NCI-H2171 (cell line): ENCODE measurements at regions not wholly inside any gene's neighbourhood (a gene's known extent, or its start where the extent isn't known, plus 50 kb on each side); places are given as distances from the start of the nearest gene placed in this dataset.
"Not testable (repeated sequence)": the region's sequence is repeated elsewhere in the genome, so short reads cannot be mapped to it uniquely, and the experiment has no call there.

Experiments
- DNase-seq: peaks from one replicate; lab custom pipeline; 2025; lab: John Stamatoyannopoulos, UW

- no peak for DNase-seq
These were observed 194.4 kb downstream of the CTTN start for GRCh38 chr11:70592641-70593165.

DNA sequence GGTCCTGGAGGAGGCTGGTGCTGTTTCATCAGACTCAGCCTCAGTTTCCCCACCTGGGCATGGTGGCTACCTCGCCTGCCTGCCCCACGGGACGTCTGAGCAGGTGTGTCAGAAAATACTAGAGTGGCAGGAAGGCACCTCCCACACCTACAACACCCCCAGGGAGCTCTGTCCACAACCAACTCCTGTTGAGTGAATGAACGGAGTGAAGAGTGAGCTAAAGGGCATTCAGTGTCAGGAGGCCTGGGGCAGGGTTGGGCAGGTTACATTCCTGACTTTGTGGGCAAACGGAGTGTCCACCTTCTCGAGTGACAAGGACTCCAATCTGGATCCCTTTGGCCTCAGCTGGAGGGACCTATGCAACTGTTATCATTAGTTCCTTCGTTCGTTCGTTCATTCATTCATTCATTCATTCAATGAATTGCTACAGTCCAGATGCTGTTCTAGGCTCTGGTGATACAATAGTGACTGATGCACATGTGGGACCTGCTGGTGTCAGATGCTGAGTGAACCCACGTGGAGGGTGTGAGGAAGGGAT is 195.2 kb downstream of the CTTN start:
- no peak for DNase-seq

DNA sequence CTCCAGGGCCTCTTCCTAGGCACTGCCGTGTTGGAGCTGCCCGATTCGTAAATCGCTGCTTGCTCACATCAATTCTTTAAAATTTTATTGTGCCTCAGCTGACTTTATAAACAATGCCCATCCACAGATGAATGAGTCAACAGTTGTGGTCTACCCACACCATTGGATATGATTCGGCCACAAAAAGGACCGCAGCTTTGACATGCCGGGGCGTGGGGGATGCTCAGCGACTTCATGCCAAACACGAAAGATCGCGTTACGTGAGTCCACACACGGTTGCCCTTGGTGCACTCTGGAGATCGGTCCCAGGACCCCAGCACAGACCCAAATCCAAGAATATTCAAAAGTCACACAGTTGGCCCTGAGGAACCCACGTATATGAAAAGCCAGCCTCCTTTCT is 195.7 kb downstream of the CTTN start:
- no peak for DNase-seq

- DNase-seq: no peak
These were observed 196.3 kb downstream of the CTTN start for GRCh38 chr11:70594606-70595005.

DNA sequence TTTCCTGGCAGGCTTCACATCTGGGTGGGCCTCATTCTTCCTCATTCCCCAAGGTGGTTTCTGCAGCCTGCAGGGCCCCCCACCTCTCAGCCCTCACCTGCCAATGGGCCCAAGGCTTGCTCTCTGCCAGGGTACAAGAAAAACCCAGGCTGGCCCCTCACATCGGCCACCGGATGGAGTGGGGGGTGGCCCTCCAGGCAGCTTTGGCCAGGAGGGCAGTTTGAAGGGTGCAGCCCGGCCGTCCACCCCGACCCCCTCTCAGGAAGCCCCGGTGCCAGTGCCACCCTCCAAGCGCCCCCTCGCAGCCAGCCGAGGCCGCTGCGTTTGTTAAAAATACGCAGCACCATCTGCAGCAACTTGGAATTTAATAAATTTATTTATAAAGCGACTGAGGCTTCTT is 196.7 kb downstream of the CTTN start:
- DNase-seq: no peak

DNA sequence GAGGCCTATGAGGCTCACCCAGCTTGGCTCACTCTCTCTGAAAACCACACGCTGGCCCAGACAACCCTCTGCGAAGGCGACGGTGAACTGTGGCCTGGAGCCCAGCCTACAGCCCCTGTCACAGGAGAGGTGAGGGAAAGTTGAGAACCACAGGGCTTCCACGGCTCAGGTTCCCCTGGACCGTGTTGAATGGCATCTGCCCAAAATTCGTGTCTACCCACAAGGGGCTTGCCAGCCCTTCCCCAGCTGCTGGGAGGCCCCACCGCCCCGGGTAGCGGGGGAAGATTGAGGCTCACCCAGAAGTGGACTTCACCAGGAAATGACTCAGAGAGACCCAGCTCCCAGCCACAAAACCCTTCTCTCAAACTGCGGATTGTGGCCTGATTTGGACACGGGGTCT is 197.1 kb downstream of the CTTN start:
- DNase-seq: no peak

GRCh38 chr11:70596091-70596490 is 197.8 kb downstream of the CTTN start:
- DNase-seq: no peak

DNA sequence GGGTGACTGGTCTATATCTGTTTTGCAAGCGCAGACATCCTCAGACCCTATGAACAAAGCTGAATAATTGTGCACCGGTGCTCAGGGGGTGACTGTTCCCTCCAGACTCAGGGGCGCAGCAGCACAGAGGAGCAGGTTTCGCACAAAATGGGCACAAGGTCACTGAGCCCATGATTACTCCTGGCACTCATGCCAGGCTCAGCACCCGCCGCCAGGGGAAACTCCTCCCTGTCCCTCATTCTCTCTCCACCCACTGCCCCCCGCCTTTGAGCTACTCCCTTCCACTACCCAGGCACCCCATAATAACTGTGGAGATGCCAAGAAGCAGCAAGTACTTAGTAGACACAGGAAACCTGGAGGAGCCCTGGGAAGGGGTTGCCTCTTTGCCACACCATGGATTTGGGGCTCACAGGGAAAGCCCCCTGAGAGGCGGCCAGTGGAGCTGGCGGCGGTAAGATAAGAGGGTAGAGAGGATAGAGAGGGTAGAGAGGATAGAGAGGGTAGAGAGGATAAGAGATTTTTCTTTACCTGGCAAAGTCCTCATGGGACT is 198.8 kb downstream of the CTTN start:
- DNase-seq: no peak

GRCh38 chr11:70597751-70598625 is 199.7 kb downstream of the CTTN start:
- no peak for DNase-seq

GRCh38 chr11:70600911-70601415 is 202.6 kb downstream of the CTTN start:
- not testable (repeated sequence) for DNase-seq

GRCh38 chr11:70601861-70602538 is 203.7 kb downstream of the CTTN start:
- DNase-seq: peak; percentile 26

GRCh38 chr11:70603114-70603755 is 204.9 kb downstream of the CTTN start:
- no peak for DNase-seq

GRCh38 chr11:70603756-70604211 is 205.5 kb downstream of the CTTN start:
- DNase-seq: peak; percentile 31

GRCh38 chr11:70604221-70604620 is 205.9 kb downstream of the CTTN start:
- DNase-seq: no peak

- DNase-seq: no peak
These were observed 206.5 kb downstream of the CTTN start for GRCh38 chr11:70604630-70605467.

DNA sequence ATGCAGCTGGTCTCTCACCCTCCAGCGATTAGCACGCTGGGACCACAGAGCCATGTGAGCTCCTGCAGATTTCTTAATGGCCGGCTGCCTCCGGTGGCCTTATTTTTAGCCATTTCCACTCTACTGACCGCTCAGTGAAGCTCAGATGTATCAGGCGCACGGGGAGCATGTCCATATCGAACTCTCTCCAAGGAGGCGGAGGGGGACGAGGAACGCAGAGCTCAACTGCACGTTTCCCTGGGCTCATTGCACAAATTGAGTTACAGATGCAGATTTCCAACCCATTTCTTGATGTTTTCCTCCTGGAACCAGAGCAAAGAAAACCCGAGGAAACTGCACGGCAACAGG is 207.1 kb downstream of the CTTN start:
- no peak for DNase-seq

GRCh38 chr11:70605846-70606245 is 207.5 kb downstream of the CTTN start:
- DNase-seq: no peak

- no peak for DNase-seq
These were observed 208.1 kb downstream of the CTTN start for GRCh38 chr11:70606248-70606950.

DNA sequence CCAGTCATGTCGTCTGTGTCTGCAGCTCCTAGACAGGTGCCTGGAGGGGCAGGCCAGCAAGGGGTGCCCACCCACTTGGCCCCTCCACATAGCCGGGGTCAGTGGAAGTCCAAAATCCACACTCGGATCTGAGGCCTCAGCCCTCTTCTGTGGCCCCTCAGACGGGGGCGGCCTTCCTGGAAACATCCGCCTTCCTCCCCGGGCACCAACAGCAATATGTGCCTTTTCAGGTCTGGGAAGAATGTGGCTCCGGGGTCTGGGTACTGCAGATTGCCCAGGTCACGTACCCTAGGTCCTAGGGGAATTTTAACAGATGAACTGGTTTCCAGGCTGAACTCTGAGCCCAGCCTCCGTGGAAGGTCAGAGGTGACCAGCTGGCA is 208.6 kb downstream of the CTTN start:
- DNase-seq: no peak

DNA sequence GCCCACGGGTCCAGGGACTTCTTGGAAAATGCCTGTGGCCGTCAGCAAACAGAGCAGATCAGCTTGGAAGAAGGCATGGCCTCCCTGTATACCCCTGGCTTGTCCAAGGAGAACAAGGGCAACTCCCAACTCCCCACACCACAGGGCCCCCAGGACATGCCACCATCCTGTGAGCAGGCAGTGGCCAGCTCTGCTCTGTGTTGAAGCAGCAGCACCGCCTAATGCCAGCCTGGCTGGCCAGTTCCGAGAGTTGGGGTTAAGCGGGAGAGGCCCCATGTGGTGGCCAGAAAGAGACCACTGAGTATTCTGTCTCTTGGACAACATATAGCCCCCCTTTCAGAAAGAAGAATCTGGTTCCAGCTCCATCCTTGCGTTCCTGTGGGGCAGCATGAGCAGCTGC is 209.2 kb downstream of the CTTN start:
- DNase-seq: no peak
